ENCODE measurements at regions not wholly inside any gene's neighbourhood (a gene's known extent, or its start where the extent isn't known, plus 50 kb on each side); places are given as distances from the start of the nearest gene placed in this dataset.

DNA sequence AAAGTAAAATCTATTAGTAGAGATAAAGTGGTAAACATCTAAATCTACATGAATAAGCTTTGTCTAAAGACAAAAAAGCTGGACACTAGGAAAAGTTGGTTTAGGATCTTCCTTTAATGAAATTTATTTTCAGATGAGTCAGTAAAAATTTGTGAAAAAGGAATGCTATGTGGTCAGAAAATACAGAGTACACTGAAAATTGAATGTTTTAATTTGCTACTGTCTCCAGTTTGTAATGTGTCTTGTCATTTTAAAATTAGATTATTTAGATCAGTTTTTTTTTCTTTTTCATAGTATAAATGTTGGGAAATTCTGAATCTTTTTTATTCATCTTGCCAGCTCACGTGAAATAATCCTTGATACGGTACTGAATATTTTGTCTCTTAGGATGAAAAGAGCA, 56.9 kb downstream of the SLITRK6 start:
- Histone ChIP-seq H3K4me2 (ENCODE audit: extremely low read depth, insufficient read depth, low read length) (no peak overlapping the region), H3K27me3 (ENCODE audit: control insufficient read depth, insufficient read depth, low read length) (no peaks in the 10 kb centered on the region), H3K79me2 (ENCODE audit: control insufficient read depth, insufficient read depth, low read length) (no peaks in the 10 kb centered on the region), H3K4me1 (ENCODE audit: control insufficient read depth, extremely low read depth, insufficient read depth, low read length) (no peaks in the 10 kb centered on the region), H3K9ac (ENCODE audit: insufficient read depth, low read length) (no peak overlapping the region), H3K36me3 (ENCODE audit: control insufficient read depth, insufficient read depth, low read length) (no peaks in the 10 kb centered on the region), H2AFZ (ENCODE audit: low read length) (no peak overlapping the region), H4K20me1 (ENCODE audit: control insufficient read depth, extremely low read depth, insufficient read depth, low read length) (no peaks in the 10 kb centered on the region), H3K27ac (ENCODE audit: insufficient read depth, low read length) (no peak overlapping the region), H3K9me3 (ENCODE audit: control insufficient read depth, insufficient read depth, low read depth, low read length) (no peaks in the 10 kb centered on the region), H3K4me3 (replicated peaks in 1 of 4; ENCODE audit: control extremely low read depth in 1 of 4, insufficient read depth in 1 of 4, low read depth in 3 of 4, low read length in 4 of 4) (no peak overlapping the region)
- TF ChIP-seq EZH2 (IDR thresholded peaks at IDR 0.05; ENCODE audit: low read length, missing control alignments): no peak
- TF ChIP-seq, protein P1, sequence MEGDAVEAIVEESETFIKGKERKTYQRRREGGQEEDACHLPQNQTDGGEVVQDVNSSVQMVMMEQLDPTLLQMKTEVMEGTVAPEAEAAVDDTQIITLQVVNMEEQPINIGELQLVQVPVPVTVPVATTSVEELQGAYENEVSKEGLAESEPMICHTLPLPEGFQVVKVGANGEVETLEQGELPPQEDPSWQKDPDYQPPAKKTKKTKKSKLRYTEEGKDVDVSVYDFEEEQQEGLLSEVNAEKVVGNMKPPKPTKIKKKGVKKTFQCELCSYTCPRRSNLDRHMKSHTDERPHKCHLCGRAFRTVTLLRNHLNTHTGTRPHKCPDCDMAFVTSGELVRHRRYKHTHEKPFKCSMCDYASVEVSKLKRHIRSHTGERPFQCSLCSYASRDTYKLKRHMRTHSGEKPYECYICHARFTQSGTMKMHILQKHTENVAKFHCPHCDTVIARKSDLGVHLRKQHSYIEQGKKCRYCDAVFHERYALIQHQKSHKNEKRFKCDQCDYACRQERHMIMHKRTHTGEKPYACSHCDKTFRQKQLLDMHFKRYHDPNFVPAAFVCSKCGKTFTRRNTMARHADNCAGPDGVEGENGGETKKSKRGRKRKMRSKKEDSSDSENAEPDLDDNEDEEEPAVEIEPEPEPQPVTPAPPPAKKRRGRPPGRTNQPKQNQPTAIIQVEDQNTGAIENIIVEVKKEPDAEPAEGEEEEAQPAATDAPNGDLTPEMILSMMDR (conservative IDR thresholded peaks at IDR 0.05 in 1 of 2, IDR thresholded peaks at IDR 0.05 in 1 of 2; ENCODE audit: low read depth in 1 of 2, low read length in 2 of 2): no peak
- DNase-seq (ENCODE audit: low read depth in 2 of 2): no peak

DNA sequence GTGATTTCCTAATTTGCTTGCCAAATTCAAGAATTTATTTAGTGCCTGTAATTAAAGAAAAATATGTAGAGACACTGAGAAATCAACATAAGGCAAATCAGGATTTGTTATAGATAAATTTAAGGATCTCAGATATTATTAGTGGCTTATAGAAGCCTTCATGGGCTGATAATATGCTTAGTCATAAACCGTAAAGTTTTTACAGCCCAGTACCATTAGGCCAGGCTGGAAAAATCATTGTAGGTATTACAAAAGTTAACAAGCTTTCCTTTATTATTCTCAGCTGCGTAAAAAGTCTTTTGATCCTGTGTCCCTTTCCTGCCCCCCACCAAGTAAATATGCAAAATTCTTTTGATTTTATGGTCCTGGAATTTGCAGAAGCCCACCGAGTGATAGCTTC, 58.2 kb downstream of the SLITRK6 start:
- H3K4me1 ChIP-seq (ENCODE audit: control insufficient read depth, extremely low read depth, insufficient read depth, low read length): no peaks in the 10 kb centered on the region
- DNase-seq (ENCODE audit: low read depth in 2 of 2): no peak
- TF ChIP-seq, protein P1 (conservative IDR thresholded peaks at IDR 0.05 in 1 of 2, IDR thresholded peaks at IDR 0.05 in 1 of 2; ENCODE audit: low read depth in 1 of 2, low read length in 2 of 2): no peak
- TF ChIP-seq EZH2 (IDR thresholded peaks at IDR 0.05; ENCODE audit: low read length, missing control alignments): no peak
- no peaks in the 10 kb centered on the region for H3K36me3 ChIP-seq (ENCODE audit: control insufficient read depth, insufficient read depth, low read length)
- no peaks in the 10 kb centered on the region for H3K79me2 ChIP-seq (ENCODE audit: control insufficient read depth, insufficient read depth, low read length)
- no peak overlapping the region for H3K4me2 ChIP-seq (ENCODE audit: extremely low read depth, insufficient read depth, low read length)
- H2AFZ ChIP-seq (ENCODE audit: low read length): no peak overlapping the region
- no peak overlapping the region for H3K4me3 ChIP-seq (replicated peaks in 1 of 4; ENCODE audit: control extremely low read depth in 1 of 4, insufficient read depth in 1 of 4, low read depth in 3 of 4, low read length in 4 of 4)
- H3K27ac ChIP-seq (ENCODE audit: insufficient read depth, low read length): no peak overlapping the region
- H3K27me3 ChIP-seq (ENCODE audit: control insufficient read depth, insufficient read depth, low read length): no peaks in the 10 kb centered on the region
- no peaks in the 10 kb centered on the region for H3K9me3 ChIP-seq (ENCODE audit: control insufficient read depth, insufficient read depth, low read depth, low read length)
- H4K20me1 ChIP-seq (ENCODE audit: control insufficient read depth, extremely low read depth, insufficient read depth, low read length): no peaks in the 10 kb centered on the region
- no peak overlapping the region for H3K9ac ChIP-seq (ENCODE audit: insufficient read depth, low read length)

DNA sequence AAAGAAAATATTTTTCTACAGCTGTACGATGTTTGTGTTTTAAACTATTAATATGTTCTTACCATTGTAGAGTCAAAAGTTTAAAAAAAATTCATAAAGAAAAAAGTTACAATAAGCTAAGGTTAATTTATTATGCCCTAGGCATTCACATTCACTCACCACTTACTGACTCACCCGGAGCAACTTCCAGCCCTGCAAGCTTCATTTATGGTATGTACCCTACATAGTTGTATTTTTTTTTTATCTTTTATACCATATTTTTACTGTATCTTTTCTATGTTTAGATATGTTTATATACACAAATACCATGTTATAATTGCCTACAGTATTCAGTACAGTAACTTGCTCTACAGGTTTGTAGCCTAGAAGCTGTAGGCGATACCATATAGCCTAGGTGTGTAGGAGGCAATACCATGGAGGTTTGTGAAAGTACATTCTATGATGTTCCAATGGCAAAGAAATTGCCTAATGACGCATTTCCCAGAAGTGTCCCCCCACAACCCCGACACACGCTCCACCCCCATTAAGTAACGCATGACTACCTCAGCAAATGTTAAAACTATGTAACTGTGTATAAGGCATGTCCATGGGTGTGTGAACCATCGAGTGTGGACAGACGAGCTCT, 60.4 kb downstream of the SLITRK6 start:
- no peak overlapping the region for H3K9ac ChIP-seq (ENCODE audit: insufficient read depth, low read length)
- no peaks in the 10 kb centered on the region for H3K79me2 ChIP-seq (ENCODE audit: control insufficient read depth, insufficient read depth, low read length)
- no peaks in the 10 kb centered on the region for H4K20me1 ChIP-seq (ENCODE audit: control insufficient read depth, extremely low read depth, insufficient read depth, low read length)
- no peak overlapping the region for H2AFZ ChIP-seq (ENCODE audit: low read length)
- no peak overlapping the region for H3K27ac ChIP-seq (ENCODE audit: insufficient read depth, low read length)
- H3K4me1 ChIP-seq (ENCODE audit: control insufficient read depth, extremely low read depth, insufficient read depth, low read length): no peaks in the 10 kb centered on the region
- TF ChIP-seq, protein P1 (conservative IDR thresholded peaks at IDR 0.05 in 1 of 2, IDR thresholded peaks at IDR 0.05 in 1 of 2; ENCODE audit: low read depth in 1 of 2, low read length in 2 of 2): no peak
- H3K27me3 ChIP-seq (ENCODE audit: control insufficient read depth, insufficient read depth, low read length): no peaks in the 10 kb centered on the region
- no peak overlapping the region for H3K4me3 ChIP-seq (replicated peaks in 1 of 4; ENCODE audit: control extremely low read depth in 1 of 4, insufficient read depth in 1 of 4, low read depth in 3 of 4, low read length in 4 of 4)
- H3K4me2 ChIP-seq (ENCODE audit: extremely low read depth, insufficient read depth, low read length): no peak overlapping the region
- no peaks in the 10 kb centered on the region for H3K9me3 ChIP-seq (ENCODE audit: control insufficient read depth, insufficient read depth, low read depth, low read length)
- H3K36me3 ChIP-seq (ENCODE audit: control insufficient read depth, insufficient read depth, low read length): no peaks in the 10 kb centered on the region
- peak in 1 of 2 donors; percentile 2 for DNase-seq (ENCODE audit: low read depth in 2 of 2)
